Upper lobe of left lung (tissue), 4 donors: ENCODE measurements at regions not wholly inside any gene's neighbourhood (a gene's known extent, or its start where the extent isn't known, plus 50 kb on each side); places are given as distances from the start of the nearest gene placed in this dataset.

ENCODE experiments used
- EP300 ChIP-seq, 4 donors: sonication (generic); formaldehyde crosslinking; IDR thresholded peaks; one replicate each; pipeline ENCODE4 v1.5.1; 2017; ENCODE audit warnings: antibody characterized with exemption in 4 of 4, control low read depth in 2 of 4
- POLR2A ChIP-seq, 4 donors: fragments of 450-650 bp; IDR thresholded peaks; one replicate each; pipeline ENCODE4 v1.5.1; 2016 to 2017; ENCODE audit warnings: antibody characterized with exemption in 4 of 4, mild to moderate bottlenecking in 2 of 4
- POLR2AphosphoS5 ChIP-seq, 2 donors: sonication (generic); formaldehyde crosslinking; IDR thresholded peaks; one replicate each; pipeline ENCODE4 v1.5.1; 2017; ENCODE audit warnings: antibody characterized with exemption in 2 of 2
- TF ChIP-seq, protein P1 (sequence below), 6 experiments: fragments of 450-650 bp in 4 of 6; fragments of 200-600 bp in 2 of 6; sonication (generic) in 2 of 6; IDR thresholded peaks; one replicate each; pipeline ENCODE4 v1.5.1; 2016 to 2019; ENCODE audit warnings: antibody characterized with exemption in 6 of 6

- TF ChIP-seq POLR2A (IDR thresholded peaks at IDR 0.05) (no peak), POLR2AphosphoS5 (IDR thresholded peaks at IDR 0.05) (no peak), EP300 (IDR thresholded peaks at IDR 0.05) (no peak)
- TF ChIP-seq, protein P1, sequence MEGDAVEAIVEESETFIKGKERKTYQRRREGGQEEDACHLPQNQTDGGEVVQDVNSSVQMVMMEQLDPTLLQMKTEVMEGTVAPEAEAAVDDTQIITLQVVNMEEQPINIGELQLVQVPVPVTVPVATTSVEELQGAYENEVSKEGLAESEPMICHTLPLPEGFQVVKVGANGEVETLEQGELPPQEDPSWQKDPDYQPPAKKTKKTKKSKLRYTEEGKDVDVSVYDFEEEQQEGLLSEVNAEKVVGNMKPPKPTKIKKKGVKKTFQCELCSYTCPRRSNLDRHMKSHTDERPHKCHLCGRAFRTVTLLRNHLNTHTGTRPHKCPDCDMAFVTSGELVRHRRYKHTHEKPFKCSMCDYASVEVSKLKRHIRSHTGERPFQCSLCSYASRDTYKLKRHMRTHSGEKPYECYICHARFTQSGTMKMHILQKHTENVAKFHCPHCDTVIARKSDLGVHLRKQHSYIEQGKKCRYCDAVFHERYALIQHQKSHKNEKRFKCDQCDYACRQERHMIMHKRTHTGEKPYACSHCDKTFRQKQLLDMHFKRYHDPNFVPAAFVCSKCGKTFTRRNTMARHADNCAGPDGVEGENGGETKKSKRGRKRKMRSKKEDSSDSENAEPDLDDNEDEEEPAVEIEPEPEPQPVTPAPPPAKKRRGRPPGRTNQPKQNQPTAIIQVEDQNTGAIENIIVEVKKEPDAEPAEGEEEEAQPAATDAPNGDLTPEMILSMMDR (IDR thresholded peaks at IDR 0.05) = no peak
Observed at GRCh38 chr11:21769188-21769587, 423.7 kb upstream of the ANO5 start.
